Colonic mucosa (tissue), 4 donors: ENCODE measurements at regions not wholly inside any gene's neighbourhood (a gene's known extent, or its start where the extent isn't known, plus 50 kb on each side); places are given as distances from the start of the nearest gene placed in this dataset.

Experiments used
- DNase-seq: peaks from one replicate; pipeline ENCODE4 v3.0.0-alpha.2; 2020
- H3K27ac ChIP-seq: fragments of 200-600 bp; one replicate; pipeline ENCODE4 v1.8.0; 2021
- H3K27me3 ChIP-seq: fragments of 200-600 bp; one replicate; pipeline ENCODE4 v1.8.0; 2021
- H3K36me3 ChIP-seq: fragments of 200-600 bp; one replicate; pipeline ENCODE4 v1.8.0; 2021
- H3K4me1 ChIP-seq: fragments of 200-600 bp; one replicate; pipeline ENCODE4 v1.8.0; 2021; ENCODE audit warnings: mild to moderate bottlenecking
- H3K4me3 ChIP-seq: fragments of 200-600 bp; one replicate; pipeline ENCODE4 v1.8.0; 2021
- H3K9ac ChIP-seq, 2 donors: one replicate each; pipeline ENCODE4 v1.7.0; 2013; ENCODE audit warnings: control low read depth in 2 of 2, low read depth in 2 of 2, low read length in 2 of 2
- H3K9me3 ChIP-seq: fragments of 200-600 bp; one replicate; pipeline ENCODE4 v1.8.0; 2021
- CTCF ChIP-seq: fragments of 200-600 bp; IDR thresholded peaks from one replicate; pipeline ENCODE4 v1.8.0; 2022; ENCODE audit warnings: antibody characterized with exemption, mild to moderate bottlenecking
- intact Hi-C: fragments of 100-400 bp; cut with DNase I; formaldehyde crosslinking; loops from one replicate; pipeline ENCODE4 v1.14.1; 2022
- donor health status: healthy.
- donor health status: DM: no; HTN: no; CAD: no.
- donor health status: DM: no; HTN: no; CAD: no.

- H3K27me3 ChIP-seq, result no peaks in the 10 kb centered on the region
- no peak overlapping the region for H3K27ac ChIP-seq
- intact Hi-C loops, result no loop called here
- H3K4me1 ChIP-seq, result no peaks in the 10 kb centered on the region
- no peak for TF ChIP-seq CTCF
- H3K9me3 ChIP-seq, result no peaks in the 10 kb centered on the region
- DNase-seq, result no peak
- H3K9ac ChIP-seq, result no peak overlapping the region
- H3K4me3 ChIP-seq, result no peak overlapping the region
- no peaks in the 10 kb centered on the region for H3K36me3 ChIP-seq
These were observed 169.1 kb downstream of the TMEM18 start for GRCh38 chr2:508121-508520.

- DNase-seq, result no peak
- no peak overlapping the region for H3K9ac ChIP-seq
- H3K36me3 ChIP-seq, result no peaks in the 10 kb centered on the region
- TF ChIP-seq CTCF, result no peak
- no peaks in the 10 kb centered on the region for H3K27me3 ChIP-seq
- no peaks in the 10 kb centered on the region for H3K4me1 ChIP-seq
- H3K4me3 ChIP-seq, result no peak overlapping the region
- intact Hi-C loops, result no loop called here
- no peak overlapping the region for H3K27ac ChIP-seq
- no peaks in the 10 kb centered on the region for H3K9me3 ChIP-seq
These were observed 170.3 kb downstream of the TMEM18 start for GRCh38 chr2:506866-507265.

- TF ChIP-seq CTCF, result no peak
- Histone ChIP-seq H3K27me3 (no peaks in the 10 kb centered on the region), H3K27ac (no peak overlapping the region), H3K9ac (no peak overlapping the region), H3K4me3 (no peak overlapping the region), H3K4me1 (no peaks in the 10 kb centered on the region), H3K36me3 (no peaks in the 10 kb centered on the region), H3K9me3 (no peaks in the 10 kb centered on the region)
- DNase-seq, result no peak
- intact Hi-C loops, result no loop called here
These were observed 170.8 kb downstream of the TMEM18 start for GRCh38 chr2:506451-506850.

GRCh38 chr2:505941-506340 is 171.3 kb downstream of the TMEM18 start:
- Histone ChIP-seq H3K27ac (no peak overlapping the region), H3K4me1 (no peaks in the 10 kb centered on the region), H3K4me3 (no peak overlapping the region), H3K9me3 (no peaks in the 10 kb centered on the region), H3K36me3 (no peaks in the 10 kb centered on the region), H3K27me3 (no peaks in the 10 kb centered on the region), H3K9ac (no peak overlapping the region)
- DNase-seq, result no peak
- TF ChIP-seq CTCF, result no peak
- intact Hi-C loops, result no loop called here

GRCh38 chr2:503288-503999 is 173.8 kb downstream of the TMEM18 start:
- intact Hi-C loops, result no loop called here
- H3K4me1 ChIP-seq, result no peaks in the 10 kb centered on the region
- no peaks in the 10 kb centered on the region for H3K27me3 ChIP-seq
- no peaks in the 10 kb centered on the region for H3K36me3 ChIP-seq
- H3K9ac ChIP-seq, result no peak overlapping the region
- no peak overlapping the region for H3K27ac ChIP-seq
- no peak overlapping the region for H3K4me3 ChIP-seq
- no peak for TF ChIP-seq CTCF
- no peak for DNase-seq
- no peaks in the 10 kb centered on the region for H3K9me3 ChIP-seq
